ENCODE measurements at regions not wholly inside any gene's neighbourhood (a gene's known extent, or its start where the extent isn't known, plus 50 kb on each side); places are given as distances from the start of the nearest gene placed in this dataset.

DNA sequence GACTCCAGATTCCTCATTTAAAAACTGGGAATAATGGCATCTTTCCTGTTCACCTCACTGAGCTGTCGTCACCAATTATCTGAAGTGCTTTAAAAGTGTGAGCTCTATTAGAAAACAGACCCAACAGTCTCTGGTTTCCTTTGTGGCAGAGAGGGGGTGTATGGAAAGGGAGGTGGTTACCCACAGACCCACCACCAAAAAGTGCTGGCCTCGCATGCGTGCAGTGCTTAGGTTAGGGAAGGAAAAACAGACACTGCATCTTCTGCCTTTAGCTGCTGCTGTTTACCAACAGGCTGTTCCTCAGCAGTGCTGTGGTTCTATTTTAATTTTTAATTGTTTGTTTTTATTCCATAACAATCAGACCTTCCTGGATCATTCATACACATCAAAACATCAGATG, 249.6 kb downstream of the PIK3R1 start:
- TF ChIP-seq, protein P1, sequence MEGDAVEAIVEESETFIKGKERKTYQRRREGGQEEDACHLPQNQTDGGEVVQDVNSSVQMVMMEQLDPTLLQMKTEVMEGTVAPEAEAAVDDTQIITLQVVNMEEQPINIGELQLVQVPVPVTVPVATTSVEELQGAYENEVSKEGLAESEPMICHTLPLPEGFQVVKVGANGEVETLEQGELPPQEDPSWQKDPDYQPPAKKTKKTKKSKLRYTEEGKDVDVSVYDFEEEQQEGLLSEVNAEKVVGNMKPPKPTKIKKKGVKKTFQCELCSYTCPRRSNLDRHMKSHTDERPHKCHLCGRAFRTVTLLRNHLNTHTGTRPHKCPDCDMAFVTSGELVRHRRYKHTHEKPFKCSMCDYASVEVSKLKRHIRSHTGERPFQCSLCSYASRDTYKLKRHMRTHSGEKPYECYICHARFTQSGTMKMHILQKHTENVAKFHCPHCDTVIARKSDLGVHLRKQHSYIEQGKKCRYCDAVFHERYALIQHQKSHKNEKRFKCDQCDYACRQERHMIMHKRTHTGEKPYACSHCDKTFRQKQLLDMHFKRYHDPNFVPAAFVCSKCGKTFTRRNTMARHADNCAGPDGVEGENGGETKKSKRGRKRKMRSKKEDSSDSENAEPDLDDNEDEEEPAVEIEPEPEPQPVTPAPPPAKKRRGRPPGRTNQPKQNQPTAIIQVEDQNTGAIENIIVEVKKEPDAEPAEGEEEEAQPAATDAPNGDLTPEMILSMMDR (IDR thresholded peaks at IDR 0.05 in 2 of 3, conservative IDR thresholded peaks at IDR 0.05 in 1 of 3; ENCODE audit: borderline replicate concordance in 1 of 3, insufficient read depth in 1 of 3, low read depth in 2 of 3, low read length in 2 of 3): no peak
- TF ChIP-seq ZNF274 (IDR thresholded peaks at IDR 0.05; ENCODE audit: low read depth, low read length): no peak
- TF ChIP-seq, protein P2, sequence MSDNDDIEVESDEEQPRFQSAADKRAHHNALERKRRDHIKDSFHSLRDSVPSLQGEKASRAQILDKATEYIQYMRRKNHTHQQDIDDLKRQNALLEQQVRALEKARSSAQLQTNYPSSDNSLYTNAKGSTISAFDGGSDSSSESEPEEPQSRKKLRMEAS (IDR thresholded peaks at IDR 0.05): no peak
- no peak for TF ChIP-seq POLR2A (IDR thresholded peaks at IDR 0.05; ENCODE audit: borderline replicate concordance, extremely low read depth, insufficient read depth, insufficient read length)
- TF ChIP-seq CEBPB (IDR thresholded peaks at IDR 0.05; ENCODE audit: low read depth): no peak
- no peak for TF ChIP-seq TCF7L2 (IDR thresholded peaks at IDR 0.05; ENCODE audit: borderline replicate concordance, extremely low read depth, insufficient read depth, insufficient read length)
- TF ChIP-seq EZH2 (IDR thresholded peaks at IDR 0.05): no peak
- TF ChIP-seq, protein P3, sequence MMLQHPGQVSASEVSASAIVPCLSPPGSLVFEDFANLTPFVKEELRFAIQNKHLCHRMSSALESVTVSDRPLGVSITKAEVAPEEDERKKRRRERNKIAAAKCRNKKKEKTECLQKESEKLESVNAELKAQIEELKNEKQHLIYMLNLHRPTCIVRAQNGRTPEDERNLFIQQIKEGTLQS (IDR thresholded peaks at IDR 0.05): no peak
- no peak for TF ChIP-seq POLR2AphosphoS5 (IDR thresholded peaks at IDR 0.05; ENCODE audit: low read depth, low read length)
- TF ChIP-seq SIN3A (IDR thresholded peaks at IDR 0.05; ENCODE audit: low read depth): no peak

Measured in HCT116 (cell line).